Astrocyte of the spinal cord (primary cell): ENCODE measurements at regions not wholly inside any gene's neighbourhood (a gene's known extent, or its start where the extent isn't known, plus 50 kb on each side); places are given as distances from the start of the nearest gene placed in this dataset.

Source experiments
- DNase-seq: peaks from one replicate; pipeline ENCODE4 v3.0.0; 2011; ENCODE audit warnings: low read depth, low spot score
- H3K4me3 ChIP-seq: 2 replicates; pipeline ENCODE4 v1.5.1; 2011; ENCODE audit warnings: low read depth, mild to moderate bottlenecking, low read length, moderate library complexity
- CTCF ChIP-seq: IDR thresholded peaks from 2 replicates; pipeline ENCODE4 v1.5.1; 2012; ENCODE audit warnings: low read depth, mild to moderate bottlenecking, low read length, inconsistent platforms
- in situ Hi-C: cut with HindIII; loops from 2 replicates; pipeline ENCODE4 v1.10.0; 2017; ENCODE audit warnings: low sequenced_read_pairs

GRCh38 chr3:72579581-72580245, 268.5 kb downstream of the SHQ1 start:
- DNase-seq, result no peak
- in situ Hi-C loops, result no loop called here

GRCh38 chr3:72579191-72579580, 269.1 kb downstream of the SHQ1 start:
- in situ Hi-C loops, result no loop called here
- DNase-seq, result no peak
- H3K4me3 ChIP-seq, result no peak overlapping the region
- no peak for TF ChIP-seq CTCF

More at GRCh38 chr3:72579581-72580245, 268.5 kb downstream of the SHQ1 start:
- TF ChIP-seq CTCF, result no peak
- H3K4me3 ChIP-seq, result no peak overlapping the region

- in situ Hi-C loops, result no loop called here
- no peak for DNase-seq
- no peak overlapping the region for H3K4me3 ChIP-seq
- no peak for TF ChIP-seq CTCF
Observed at GRCh38 chr3:72577190-72577589, 271.1 kb downstream of the SHQ1 start.

- TF ChIP-seq CTCF, result no peak
- no peak for DNase-seq
- H3K4me3 ChIP-seq, result no peak overlapping the region
- in situ Hi-C loops, result no loop called here
Observed at GRCh38 chr3:72576563-72576962, 271.7 kb downstream of the SHQ1 start.

- no peak overlapping the region for H3K4me3 ChIP-seq
- in situ Hi-C loops, result no loop called here
- DNase-seq, result no peak
- TF ChIP-seq CTCF, result no peak
Observed at GRCh38 chr3:72574144-72574543, 274.1 kb downstream of the SHQ1 start.

- DNase-seq, result no peak
- in situ Hi-C loops, result no loop called here
- no peak overlapping the region for H3K4me3 ChIP-seq
- no peak for TF ChIP-seq CTCF
Observed at GRCh38 chr3:72573051-72573450, 275.2 kb downstream of the SHQ1 start.
